ENCODE measurements at regions not wholly inside any gene's neighbourhood (a gene's known extent, or its start where the extent isn't known, plus 50 kb on each side); places are given as distances from the start of the nearest gene placed in this dataset.

- DNase-seq: no peak
- no peak overlapping the region for H3K9ac ChIP-seq
- H3F3A ChIP-seq (replicated peaks; ENCODE audit: insufficient read depth): no peaks in the 10 kb centered on the region
- 71% methylated on average over 4 of the region's 4 CpGs for WGBS (ENCODE audit: low lambda C conversion rate)
- H3K9me2 ChIP-seq: no peaks in the 10 kb centered on the region
- H3K4me3 ChIP-seq (ENCODE audit: low read depth in 2 of 2, low read length in 1 of 2): no peak overlapping the region
- no peaks in the 10 kb centered on the region for H3K27me3 ChIP-seq (ENCODE audit: insufficient read depth)
- ChIA-PET POLR2A (no interaction called here), CTCF (interaction anchor here (1.1 kb wide), 1 partner anchor 298 kb away, joined by 3 read pairs; no protein-coding TSS in a partner anchor)
- H3K9me3 ChIP-seq: no peaks in the 10 kb centered on the region
- H3K4me1 ChIP-seq (ENCODE audit: control insufficient read depth in 1 of 2, insufficient read depth in 2 of 2, low read depth in 1 of 2, low read length in 1 of 2): no peaks in the 10 kb centered on the region; a peak in 1 of 4 replicates
- H3K36me3 ChIP-seq (replicated peaks in 1 of 2; ENCODE audit: control insufficient read depth in 1 of 2, insufficient read depth in 2 of 2, low read length in 1 of 2): no peaks in the 10 kb centered on the region
- no peaks in the 10 kb centered on the region for H3K79me2 ChIP-seq (ENCODE audit: insufficient read depth)
- H4K20me1 ChIP-seq (ENCODE audit: insufficient read depth): no peaks in the 10 kb centered on the region
- TF ChIP-seq SMC3 (IDR thresholded peaks at IDR 0.05; ENCODE audit: low read depth, low read length) (no peak), TCF12 (IDR thresholded peaks at IDR 0.05) (no peak), USF2 (IDR thresholded peaks at IDR 0.05; ENCODE audit: borderline replicate concordance, low read depth, low read length) (no peak), IRF3 (IDR thresholded peaks at IDR 0.05; ENCODE audit: low read depth, low read length) (no peak), GABPA (IDR thresholded peaks at IDR 0.05; ENCODE audit: low read depth) (no peak), ZBTB33 (IDR thresholded peaks at IDR 0.05; ENCODE audit: borderline replicate concordance, low read depth) (no peak), TEAD4 (IDR thresholded peaks at IDR 0.05; ENCODE audit: borderline replicate concordance, insufficient read depth) (no peak), REST (IDR thresholded peaks at IDR 0.05; ENCODE audit: low read depth, low read length) (no peak), MEF2A (IDR thresholded peaks at IDR 0.05; ENCODE audit: borderline replicate concordance, low read depth) (no peak)
- no peak overlapping the region for H3K27ac ChIP-seq (ENCODE audit: low read depth in 2 of 2, low read length in 1 of 2)
- no peak overlapping the region for H2AFZ ChIP-seq (ENCODE audit: low read depth)
- no peak overlapping the region for H3K4me2 ChIP-seq
Observed at GRCh38 chr5:56540266-56540665, 275.1 kb upstream of the MAP3K1 start.
